GM18909 (cell line): ENCODE measurements at regions not wholly inside any gene's neighbourhood (a gene's known extent, or its start where the extent isn't known, plus 50 kb on each side); places are given as distances from the start of the nearest gene placed in this dataset.

Experiments
- ATAC-seq: cut with Tn5 transposase; IDR thresholded peaks from one replicate; pipeline ENCODE4 v1.9.1; 2021; ENCODE audit warnings: mild to moderate bottlenecking; ENCODE audit not compliant: unreplicated experiment, poor library complexity

GRCh38 chr6:143595251-143596036 is 82.3 kb upstream of the PHACTR2 start:
- no peak for ATAC-seq

- no peak for ATAC-seq
Measured at GRCh38 chr6:143594647-143595046, 83.1 kb upstream of the PHACTR2 start.

GRCh38 chr6:143592335-143592734 is 80.8 kb upstream of the FUCA2 start:
- no peak for ATAC-seq

- ATAC-seq, result no peak
Measured at GRCh38 chr6:143591441-143591840, 79.9 kb upstream of the FUCA2 start.

GRCh38 chr6:143589162-143589561 is 77.6 kb upstream of the FUCA2 start:
- ATAC-seq, result no peak

- ATAC-seq, result no peak
Measured at GRCh38 chr6:143586557-143586956, 75.0 kb upstream of the FUCA2 start.

GRCh38 chr6:143585716-143586115 is 74.2 kb upstream of the FUCA2 start:
- no peak for ATAC-seq

- ATAC-seq, result no peak
Measured at GRCh38 chr6:143585241-143585640, 73.7 kb upstream of the FUCA2 start.

- ATAC-seq, result no peak
Measured at GRCh38 chr6:143583542-143584327, 72.2 kb upstream of the FUCA2 start.

GRCh38 chr6:143581835-143582480 is 70.4 kb upstream of the FUCA2 start:
- ATAC-seq, result no peak

GRCh38 chr6:143579703-143580102 is 68.2 kb upstream of the FUCA2 start:
- ATAC-seq, result no peak

- no peak for ATAC-seq
Measured at GRCh38 chr6:143578054-143578453, 66.5 kb upstream of the FUCA2 start.

GRCh38 chr6:143575901-143576426 is 64.4 kb upstream of the FUCA2 start:
- ATAC-seq, result no peak

GRCh38 chr6:143575440-143575839 is 63.9 kb upstream of the FUCA2 start:
- ATAC-seq, result peak; percentile 90

- no peak for ATAC-seq
Measured at GRCh38 chr6:143570147-143570853, 58.8 kb upstream of the FUCA2 start.

- no peak for ATAC-seq
Measured at GRCh38 chr6:143569040-143569439, 57.5 kb upstream of the FUCA2 start.

GRCh38 chr6:143564484-143565017 is 53.0 kb upstream of the FUCA2 start:
- no peak for ATAC-seq

- no peak for ATAC-seq
Measured at GRCh38 chr6:143562143-143562542, 50.6 kb upstream of the FUCA2 start.
